Lower leg skin (tissue), 3 donors: ENCODE measurements at regions not wholly inside any gene's neighbourhood (a gene's known extent, or its start where the extent isn't known, plus 50 kb on each side); places are given as distances from the start of the nearest gene placed in this dataset.

Source experiments
- CTCF ChIP-seq, 3 donors: fragments of 450-650 bp; IDR thresholded peaks; one replicate each; pipeline ENCODE4 v1.5.1; 2016; ENCODE audit warnings: antibody characterized with exemption in 3 of 3, mild to moderate bottlenecking in 3 of 3, moderate library complexity in 2 of 3
- POLR2A ChIP-seq, 2 donors: fragments of 450-650 bp; IDR thresholded peaks; one replicate each; pipeline ENCODE4 v1.6.1; 2016 to 2017; ENCODE audit warnings: antibody characterized with exemption in 2 of 2, mild to moderate bottlenecking in 1 of 2, moderate library complexity in 1 of 2

- TF ChIP-seq CTCF (IDR thresholded peaks at IDR 0.05) (no peak), POLR2A (IDR thresholded peaks at IDR 0.05) (no peak)
Measured at GRCh38 chr1:90820745-90821144, 103.6 kb upstream of the BARHL2 start.
